Large intestine (tissue), 3 donors: ENCODE measurements at regions not wholly inside any gene's neighbourhood (a gene's known extent, or its start where the extent isn't known, plus 50 kb on each side); places are given as distances from the start of the nearest gene placed in this dataset.

Source experiments
- DNase-seq, 2 donors: peaks; one replicate each; pipeline versions ENCODE4 v3.0.0 to v3.0.0-alpha.2; 2013
- H3K27ac ChIP-seq: one replicate; pipeline ENCODE4 v1.5.1; 2013; ENCODE audit warnings: low read length
- H3K27me3 ChIP-seq: 2 replicates; pipeline ENCODE4 v1.6.1; 2013; ENCODE audit warnings: low read length; ENCODE audit not compliant: control insufficient read depth, insufficient read depth
- H3K36me3 ChIP-seq: 2 replicates; pipeline ENCODE4 v1.6.1; 2013; ENCODE audit warnings: low read length; ENCODE audit not compliant: control insufficient read depth, insufficient read depth
- H3K4me1 ChIP-seq: one replicate; pipeline ENCODE4 v1.6.1; 2013; ENCODE audit warnings: low read length; ENCODE audit not compliant: control insufficient read depth, insufficient read depth
- H3K4me3 ChIP-seq: one replicate; pipeline ENCODE4 v1.5.1; 2013; ENCODE audit warnings: low read length
- H3K9me3 ChIP-seq: one replicate; pipeline ENCODE4 v1.6.1; 2013; ENCODE audit warnings: mild to moderate bottlenecking, low read depth, low read length, moderate library complexity; ENCODE audit not compliant: control insufficient read depth
- WGBS: methylation state at CpG from one replicate; pipeline ENCODE4 v1.1.5; 2013; ENCODE audit warnings: low lambda C conversion rate; ENCODE audit not compliant: insufficient coverage; 5-methylcytosine and 5-hydroxymethylcytosine counted together

- Histone ChIP-seq H3K4me3 (no peak overlapping the region), H3K4me1 (no peaks in the 10 kb centered on the region), H3K36me3 (no peaks in the 10 kb centered on the region), H3K27ac (no peak overlapping the region), H3K27me3 (no peaks in the 10 kb centered on the region), H3K9me3 (no peaks in the 10 kb centered on the region)
- DNase-seq = no peak
- WGBS = no CpG with 5 or more reads among the region's 6 CpGs
These were observed 293.6 kb upstream of the ATP5MC3 start for GRCh38 chr2:175475130-175475529.

GRCh38 chr2:175468431-175469098, 287.1 kb upstream of the ATP5MC3 start:
- DNase-seq = no peak
- 67% methylated on average over 1 of the region's 7 CpGs for WGBS
- H3K27me3 ChIP-seq = no peaks in the 10 kb centered on the region
- H3K27ac ChIP-seq = no peak overlapping the region
- H3K36me3 ChIP-seq = no peaks in the 10 kb centered on the region
- no peaks in the 10 kb centered on the region for H3K9me3 ChIP-seq
- no peaks in the 10 kb centered on the region for H3K4me1 ChIP-seq
- H3K4me3 ChIP-seq = no peak overlapping the region

GRCh38 chr2:175465101-175465500, 283.6 kb upstream of the ATP5MC3 start:
- Histone ChIP-seq H3K9me3 (no peaks in the 10 kb centered on the region), H3K27me3 (no peaks in the 10 kb centered on the region), H3K27ac (no peak overlapping the region), H3K4me1 (no peaks in the 10 kb centered on the region), H3K4me3 (no peak overlapping the region), H3K36me3 (no peaks in the 10 kb centered on the region)
- no peak for DNase-seq

- no peak overlapping the region for H3K4me3 ChIP-seq
- no CpG with 5 or more reads among the region's 7 CpGs for WGBS
- H3K27ac ChIP-seq = no peak overlapping the region
- H3K4me1 ChIP-seq = no peaks in the 10 kb centered on the region
- no peaks in the 10 kb centered on the region for H3K36me3 ChIP-seq
- H3K27me3 ChIP-seq = no peaks in the 10 kb centered on the region
- no peak for DNase-seq
- no peaks in the 10 kb centered on the region for H3K9me3 ChIP-seq
These were observed 282.8 kb upstream of the ATP5MC3 start for GRCh38 chr2:175464311-175464670.

GRCh38 chr2:175463589-175464310, 282.2 kb upstream of the ATP5MC3 start:
- Histone ChIP-seq H3K4me1 (no peaks in the 10 kb centered on the region), H3K27me3 (no peaks in the 10 kb centered on the region), H3K36me3 (no peaks in the 10 kb centered on the region), H3K9me3 (no peaks in the 10 kb centered on the region), H3K27ac (no peak overlapping the region), H3K4me3 (no peak overlapping the region)
- 100% methylated on average over 1 of the region's 11 CpGs for WGBS
- DNase-seq = no peak

- Histone ChIP-seq H3K27ac (no peak overlapping the region), H3K27me3 (no peaks in the 10 kb centered on the region), H3K9me3 (no peaks in the 10 kb centered on the region), H3K4me3 (no peak overlapping the region), H3K4me1 (no peaks in the 10 kb centered on the region), H3K36me3 (no peaks in the 10 kb centered on the region)
- no peak for DNase-seq
- WGBS = 100% methylated on average over 2 of the region's 2 CpGs
These were observed 281.7 kb upstream of the ATP5MC3 start for GRCh38 chr2:175463169-175463568.

GRCh38 chr2:175462246-175462645, 280.7 kb upstream of the ATP5MC3 start:
- DNase-seq = no peak
- Histone ChIP-seq H3K36me3 (no peaks in the 10 kb centered on the region), H3K9me3 (no peaks in the 10 kb centered on the region), H3K27me3 (no peaks in the 10 kb centered on the region), H3K4me1 (no peaks in the 10 kb centered on the region), H3K4me3 (no peak overlapping the region), H3K27ac (no peak overlapping the region)
- no CpG with 5 or more reads among the region's 3 CpGs for WGBS

- WGBS = 41% methylated on average over 4 of the region's 5 CpGs
- no peak overlapping the region for H3K27ac ChIP-seq
- no peaks in the 10 kb centered on the region for H3K36me3 ChIP-seq
- H3K4me3 ChIP-seq = no peak overlapping the region
- no peaks in the 10 kb centered on the region for H3K4me1 ChIP-seq
- no peaks in the 10 kb centered on the region for H3K9me3 ChIP-seq
- peak; percentile 45 to 75 for DNase-seq
- no peaks in the 10 kb centered on the region for H3K27me3 ChIP-seq
These were observed 280.3 kb upstream of the ATP5MC3 start for GRCh38 chr2:175461839-175462238.

GRCh38 chr2:175457895-175458448, 276.5 kb upstream of the ATP5MC3 start:
- DNase-seq = no peak
- Histone ChIP-seq H3K4me3 (no peak overlapping the region), H3K4me1 (no peaks in the 10 kb centered on the region), H3K9me3 (no peaks in the 10 kb centered on the region), H3K36me3 (no peaks in the 10 kb centered on the region), H3K27ac (no peak overlapping the region), H3K27me3 (no peaks in the 10 kb centered on the region)
- 60% methylated on average over 1 of the region's 7 CpGs for WGBS

GRCh38 chr2:175454953-175455389, 273.5 kb upstream of the ATP5MC3 start:
- H3K27me3 ChIP-seq = no peaks in the 10 kb centered on the region
- no peaks in the 10 kb centered on the region for H3K36me3 ChIP-seq
- no peak overlapping the region for H3K27ac ChIP-seq
- no peak overlapping the region for H3K4me3 ChIP-seq
- H3K9me3 ChIP-seq = no peaks in the 10 kb centered on the region
- WGBS = no CpG with 5 or more reads among the region's 4 CpGs
- DNase-seq = no peak
- H3K4me1 ChIP-seq = no peaks in the 10 kb centered on the region
